ENCODE measurements at regions not wholly inside any gene's neighbourhood (a gene's known extent, or its start where the extent isn't known, plus 50 kb on each side); places are given as distances from the start of the nearest gene placed in this dataset.

DNA sequence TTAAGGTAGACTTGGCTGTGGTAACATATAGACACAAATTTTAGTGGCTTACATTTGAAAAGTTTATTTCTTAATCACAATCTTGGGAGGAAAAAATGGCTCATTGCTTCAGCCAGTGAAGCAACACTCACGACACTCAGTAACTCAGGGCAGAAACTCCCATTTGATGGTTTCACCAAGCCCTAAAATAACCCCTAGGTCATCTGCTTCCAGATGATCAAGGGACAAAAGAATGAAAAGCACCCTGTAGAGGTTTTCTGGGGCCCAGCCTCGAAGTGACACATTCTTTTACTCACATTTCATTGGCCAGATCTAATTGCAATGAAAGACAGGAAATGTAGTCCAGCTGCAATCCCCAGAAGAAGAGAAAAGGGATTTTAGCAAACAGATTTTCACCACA is 275.9 kb downstream of the TMX3 start:
- intact Hi-C loops (cut with DNase I) = no loop called here
- DNase-seq (ENCODE audit: low spot score) = no peak

DNA sequence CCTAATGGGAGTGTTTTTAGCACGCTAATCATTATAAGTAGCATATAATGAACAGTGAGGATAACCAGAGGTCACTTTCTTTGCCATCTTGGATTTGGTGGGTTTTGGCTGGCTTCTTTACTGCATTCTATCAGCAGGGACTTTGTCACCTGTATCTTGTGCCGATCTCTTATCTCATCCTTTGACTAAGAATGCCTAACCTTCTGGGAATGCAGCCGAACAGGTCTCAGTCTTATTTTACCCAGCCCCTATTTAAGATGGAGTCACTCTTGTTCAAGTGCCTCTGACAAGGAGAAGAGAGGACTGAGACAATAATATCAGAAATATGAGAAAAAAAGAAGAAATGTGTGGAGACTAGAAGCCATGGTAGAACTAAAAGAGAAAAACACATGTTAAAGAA is 276.4 kb downstream of the TMX3 start:
- DNase-seq (ENCODE audit: low spot score) = no peak
- intact Hi-C loops (cut with DNase I) = no loop called here

DNA sequence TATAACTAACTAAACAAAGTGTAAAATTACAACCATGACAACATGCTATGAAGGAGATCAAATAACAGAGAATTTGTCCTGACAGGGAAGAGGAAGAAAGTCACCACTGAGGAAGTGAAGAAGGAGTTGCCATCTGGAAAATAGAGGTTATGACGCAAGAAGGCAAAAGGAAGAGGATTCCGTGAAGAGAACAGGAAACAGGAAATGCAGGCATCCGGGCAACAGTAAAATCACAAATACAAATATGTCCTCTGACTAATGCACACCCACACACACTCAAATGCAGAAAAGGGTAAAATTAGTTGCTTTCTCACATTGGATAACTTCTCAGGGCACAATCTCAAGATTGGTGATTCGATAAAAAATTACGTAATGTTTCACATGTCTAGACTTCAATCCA is 278.4 kb downstream of the TMX3 start:
- DNase-seq (ENCODE audit: low spot score) = no peak
- intact Hi-C loops (cut with DNase I) = no loop called here

DNA sequence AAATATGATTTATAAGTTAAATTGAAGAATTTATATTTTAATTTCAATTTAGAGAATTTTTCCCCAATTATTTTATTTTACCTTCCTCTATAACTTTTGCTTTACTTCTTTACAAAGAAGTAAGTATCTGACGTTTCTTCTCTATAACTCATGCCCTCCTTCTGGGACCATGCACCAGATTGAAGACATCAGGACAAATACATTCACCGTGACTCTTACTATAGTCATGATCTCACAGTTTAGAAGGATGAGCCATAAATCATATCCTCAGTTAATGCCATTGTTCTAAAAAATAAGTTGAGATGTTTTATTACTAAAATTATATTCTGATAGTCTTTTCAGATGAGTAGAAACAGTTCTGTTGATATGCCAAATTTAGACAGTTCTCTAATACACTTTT is 279.3 kb downstream of the TMX3 start:
- intact Hi-C loops (cut with DNase I) = no loop called here
- no peak for DNase-seq (ENCODE audit: low spot score)

DNA sequence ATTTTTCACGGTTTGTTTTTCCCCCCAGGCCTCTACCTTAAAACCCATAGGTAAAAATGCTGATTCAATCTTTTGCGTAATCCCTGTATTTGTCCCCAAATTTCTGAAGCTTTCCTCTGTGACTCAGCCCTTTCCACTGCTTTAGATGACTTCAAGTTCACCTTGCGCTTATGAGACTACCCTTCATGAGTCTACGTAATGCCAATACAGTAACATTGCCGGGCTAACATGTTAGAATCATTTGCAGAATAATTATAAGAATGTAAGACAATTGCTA is 283.0 kb downstream of the TMX3 start:
- no peak for DNase-seq (ENCODE audit: low spot score)
- intact Hi-C loops (cut with DNase I) = no loop called here

DNA sequence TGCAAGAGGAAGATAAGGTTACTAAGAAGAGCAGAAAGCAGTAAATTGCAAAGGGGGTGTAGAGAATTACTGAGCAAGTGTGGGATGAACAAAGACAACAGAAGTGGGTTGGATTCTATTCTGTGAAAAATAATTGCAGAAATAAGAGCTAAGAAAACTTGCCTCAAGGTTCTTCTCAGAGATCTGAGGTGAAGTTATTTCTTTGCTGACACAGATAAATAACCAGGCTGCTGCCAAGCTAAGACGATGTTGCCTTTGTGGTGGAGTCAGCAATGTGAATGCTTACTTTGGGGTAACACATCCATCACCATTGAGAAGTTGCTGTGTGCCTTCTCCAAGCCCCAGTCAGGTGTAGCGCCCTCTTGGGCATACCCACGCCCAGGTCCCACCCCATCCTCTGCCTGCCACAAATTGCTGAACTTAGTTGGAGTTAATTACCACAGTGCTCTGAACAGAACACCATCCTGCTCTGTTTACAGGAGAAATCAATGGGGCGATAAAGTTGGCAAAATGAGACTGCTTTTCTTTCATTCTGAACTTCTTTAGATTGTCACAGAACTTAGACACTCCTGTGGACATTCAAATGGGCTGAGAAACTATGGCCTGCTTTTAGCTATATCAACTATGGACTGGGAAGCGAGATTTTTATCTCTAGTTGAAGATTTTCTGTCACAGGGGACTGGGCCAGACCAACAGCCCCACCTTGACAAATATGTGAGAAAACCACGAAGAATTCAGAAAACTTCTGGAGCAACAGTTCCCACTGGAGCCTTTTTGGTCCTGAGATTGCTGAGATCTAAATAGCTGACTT is 283.6 kb downstream of the TMX3 start:
- no peak for DNase-seq (ENCODE audit: low spot score)
- intact Hi-C loops (cut with DNase I) = no loop called here

DNA sequence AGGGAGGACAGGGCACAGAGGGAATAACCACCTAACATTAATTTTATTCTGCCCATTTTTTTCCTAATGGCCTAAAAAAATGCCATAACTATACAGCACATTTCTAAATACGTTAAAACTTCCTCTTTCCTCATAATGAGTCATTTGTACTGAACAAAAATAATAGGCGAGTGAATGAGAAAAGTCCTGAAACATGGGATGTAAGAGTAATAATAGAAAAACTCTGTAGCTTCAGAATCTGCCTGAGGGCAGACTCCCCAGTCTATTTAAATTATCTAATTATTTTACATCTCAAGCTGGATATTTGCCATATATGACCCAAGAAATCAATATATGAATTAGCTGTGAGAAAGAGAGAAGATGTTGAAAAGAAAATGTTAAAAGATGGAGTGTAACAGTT is 285.1 kb downstream of the TMX3 start:
- DNase-seq (ENCODE audit: low spot score) = no peak
- intact Hi-C loops (cut with DNase I) = no loop called here

DNA sequence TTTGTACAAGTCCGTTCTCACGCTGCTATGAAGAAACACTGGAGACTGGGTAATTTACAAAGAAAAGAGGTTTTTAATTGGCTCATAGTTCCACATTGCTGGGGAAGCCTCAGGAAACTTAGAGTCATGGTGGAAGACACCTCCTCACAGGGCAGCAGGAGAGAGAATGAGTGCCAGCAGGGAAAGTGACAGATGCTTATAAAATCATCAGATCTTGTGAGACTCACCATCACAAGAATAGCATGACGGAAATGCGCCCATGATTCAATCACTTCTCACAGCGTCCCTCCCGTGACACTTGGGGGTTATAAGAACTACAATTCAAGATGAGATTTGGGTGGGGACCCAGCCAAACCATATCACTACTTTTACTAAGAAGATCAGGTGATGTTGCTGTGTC is 285.8 kb downstream of the TMX3 start:
- DNase-seq (ENCODE audit: low spot score) = no peak
- intact Hi-C loops (cut with DNase I) = no loop called here

DNA sequence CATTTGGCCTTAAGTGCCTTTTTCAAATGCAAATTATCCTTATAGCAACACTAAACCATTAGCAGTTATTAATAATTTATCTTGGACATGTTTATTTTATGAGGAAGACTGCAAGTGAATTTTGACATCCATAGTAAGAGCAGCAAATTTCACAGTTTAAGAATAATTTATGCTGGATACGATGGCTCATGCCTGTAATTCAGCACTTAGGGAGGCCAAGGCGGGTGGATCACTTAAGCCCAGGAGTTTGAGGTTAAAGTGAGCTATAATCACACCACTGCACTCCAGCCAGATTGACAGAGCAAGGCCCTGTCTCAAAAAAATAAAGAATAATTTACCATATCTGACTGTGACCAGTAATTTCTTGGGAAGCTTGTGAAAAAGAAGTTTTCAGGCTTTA is 286.2 kb downstream of the TMX3 start:
- intact Hi-C loops (cut with DNase I) = no loop called here

DNA sequence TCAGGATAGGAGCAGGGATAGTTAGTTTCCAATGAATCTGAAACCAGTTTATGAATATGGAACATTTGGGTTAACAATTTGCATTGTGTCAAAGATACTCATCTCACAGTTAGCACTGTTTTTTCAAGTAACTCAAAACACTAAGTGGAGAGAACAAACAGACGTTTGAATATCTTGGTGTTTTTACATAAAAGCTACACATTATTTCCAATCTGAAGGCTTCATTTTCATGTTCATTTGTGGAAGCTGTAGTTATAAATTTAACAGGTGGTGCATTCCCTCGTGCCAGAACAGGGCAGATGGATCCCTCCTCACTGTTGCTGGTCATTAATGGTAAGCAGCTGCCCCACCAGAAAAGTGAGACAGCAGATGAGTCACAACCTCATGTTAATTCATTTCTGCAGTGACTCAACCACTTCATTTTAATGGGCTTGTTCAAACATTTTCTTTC is 286.9 kb downstream of the TMX3 start:
- intact Hi-C loops (cut with DNase I) = no loop called here
- no peak for DNase-seq (ENCODE audit: low spot score)

More for the DNA sequence above, 286.2 kb downstream of the TMX3 start:
- DNase-seq (ENCODE audit: low spot score) = no peak

DNA sequence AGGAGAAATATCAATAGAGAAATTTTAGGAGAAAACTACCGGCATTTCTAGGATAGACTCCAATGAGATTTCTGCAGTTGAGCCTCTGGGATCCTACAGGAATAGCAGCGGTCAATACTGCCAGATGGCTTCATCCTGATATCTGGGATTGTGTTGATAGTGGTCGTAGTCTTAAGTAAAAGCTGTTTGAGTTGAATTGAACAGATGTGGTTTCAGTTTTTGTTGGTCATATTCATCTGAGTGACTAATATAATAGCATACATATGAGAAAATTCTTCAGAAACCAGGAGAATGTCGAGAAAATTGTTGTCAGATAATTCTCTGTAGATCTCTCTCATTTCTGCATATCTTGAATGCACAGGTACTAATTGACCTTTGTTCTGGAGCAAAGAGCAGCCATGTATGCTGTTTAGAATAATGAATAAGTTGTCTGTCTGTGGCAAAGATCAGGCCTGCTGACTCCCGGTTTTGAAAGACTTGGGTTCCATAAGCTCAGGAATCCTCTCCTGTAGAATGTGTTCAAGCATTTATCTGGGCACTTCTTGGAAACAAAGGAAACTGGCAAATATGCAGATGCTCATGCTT is 288.1 kb downstream of the TMX3 start:
- no peak for DNase-seq (ENCODE audit: low spot score)
- intact Hi-C loops (cut with DNase I) = no loop called here

DNA sequence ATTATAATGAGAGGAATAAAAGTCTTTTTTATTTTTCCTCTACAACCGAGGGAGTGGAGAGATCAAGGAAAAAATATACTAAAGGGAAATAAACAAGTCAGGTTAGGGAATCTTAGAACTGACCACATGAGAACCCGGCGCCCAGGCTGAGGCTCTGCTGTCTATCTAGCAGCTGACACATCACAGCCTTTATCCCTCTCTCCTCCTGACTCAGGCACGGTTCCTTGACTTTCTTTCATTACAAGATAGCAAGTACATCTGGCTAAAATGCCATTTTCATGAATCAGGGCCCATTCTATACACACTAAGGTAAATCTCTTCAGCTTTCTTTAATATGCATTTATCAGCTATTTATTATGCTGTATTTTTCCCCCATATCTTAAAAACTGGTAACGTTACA is 296.0 kb downstream of the TMX3 start:
- intact Hi-C loops (cut with DNase I) = no loop called here
- DNase-seq (ENCODE audit: low spot score) = no peak

DNA sequence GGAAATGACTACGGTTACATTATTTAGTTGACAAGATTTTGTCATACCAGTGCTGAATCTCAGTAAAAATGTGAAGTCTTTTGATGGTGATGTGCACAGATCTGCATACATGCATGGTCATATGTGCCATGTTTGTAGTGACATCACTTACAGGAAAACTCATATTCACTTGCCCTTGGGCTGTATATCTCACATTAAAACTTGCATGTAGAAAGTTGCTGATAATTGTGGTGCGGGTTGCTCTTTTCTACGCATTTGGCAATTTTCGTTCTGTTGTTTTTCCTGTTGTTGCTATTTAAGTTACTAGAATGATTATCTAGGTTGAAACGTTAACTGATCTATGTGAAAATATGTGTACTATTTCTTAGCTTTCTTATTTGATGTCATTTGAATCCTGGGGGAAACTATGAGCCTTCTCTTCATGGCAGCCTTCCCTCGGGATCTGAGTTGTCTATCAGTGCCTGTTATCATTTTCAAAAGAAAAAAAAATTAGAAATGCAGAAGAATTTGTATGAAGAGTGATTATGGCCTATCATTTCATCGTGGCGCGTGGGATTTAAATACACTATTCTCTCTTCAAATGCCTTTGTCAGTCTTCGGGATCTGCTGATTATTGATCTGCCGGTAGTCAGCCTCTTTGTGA is 296.6 kb downstream of the TMX3 start:
- intact Hi-C loops (cut with DNase I) = no loop called here
- no peak for DNase-seq (ENCODE audit: low spot score)

DNA sequence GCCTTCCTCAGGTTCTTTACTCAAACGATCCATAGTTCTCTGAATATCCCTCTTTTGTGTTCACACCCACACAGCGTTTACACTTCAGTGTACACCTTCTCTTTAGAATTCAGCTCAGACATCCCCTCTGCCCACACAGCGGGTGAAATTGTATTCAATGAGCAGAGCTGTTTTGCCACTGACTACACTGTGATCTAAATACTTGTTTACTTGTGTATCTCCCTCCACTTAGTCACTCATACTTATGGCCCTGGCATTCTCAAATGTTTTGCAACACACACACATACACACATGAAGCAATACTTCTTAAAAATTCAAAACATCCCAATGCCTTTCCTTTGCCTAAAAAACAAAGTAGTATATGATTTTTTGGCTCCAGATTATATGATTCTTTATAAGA is 297.1 kb downstream of the TMX3 start:
- no peak for DNase-seq (ENCODE audit: low spot score)
- intact Hi-C loops (cut with DNase I) = no loop called here

DNA sequence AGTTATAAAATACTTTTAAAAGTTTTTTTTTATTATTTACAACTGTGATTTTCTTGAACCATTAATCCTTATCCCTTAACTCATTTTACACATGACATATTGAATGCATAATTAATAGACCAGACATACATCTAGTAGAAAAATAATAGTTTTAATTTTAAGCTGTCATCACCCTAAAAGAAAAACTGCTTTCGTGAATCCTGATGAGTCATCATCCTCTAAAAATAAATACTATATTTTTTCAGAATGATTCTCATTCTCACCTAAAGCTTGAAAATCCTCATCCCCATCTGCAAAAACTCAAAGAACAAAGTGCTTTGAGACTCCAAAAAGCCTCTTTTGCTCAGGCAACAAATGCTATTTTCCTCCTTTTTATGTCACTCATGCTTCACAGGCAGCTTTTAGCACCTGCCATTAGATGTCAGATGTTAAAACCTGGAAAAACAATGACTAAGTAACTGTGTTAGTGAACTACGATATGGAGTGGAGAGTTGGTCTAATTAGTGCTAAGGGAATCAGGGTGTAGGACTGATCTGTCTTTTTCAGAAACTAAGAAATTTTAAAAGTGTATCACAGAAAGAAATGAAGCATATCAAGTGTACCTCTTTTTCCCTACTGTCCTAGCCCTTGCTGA is 297.6 kb downstream of the TMX3 start:
- DNase-seq (ENCODE audit: low spot score) = no peak
- intact Hi-C loops (cut with DNase I) = no loop called here

DNA sequence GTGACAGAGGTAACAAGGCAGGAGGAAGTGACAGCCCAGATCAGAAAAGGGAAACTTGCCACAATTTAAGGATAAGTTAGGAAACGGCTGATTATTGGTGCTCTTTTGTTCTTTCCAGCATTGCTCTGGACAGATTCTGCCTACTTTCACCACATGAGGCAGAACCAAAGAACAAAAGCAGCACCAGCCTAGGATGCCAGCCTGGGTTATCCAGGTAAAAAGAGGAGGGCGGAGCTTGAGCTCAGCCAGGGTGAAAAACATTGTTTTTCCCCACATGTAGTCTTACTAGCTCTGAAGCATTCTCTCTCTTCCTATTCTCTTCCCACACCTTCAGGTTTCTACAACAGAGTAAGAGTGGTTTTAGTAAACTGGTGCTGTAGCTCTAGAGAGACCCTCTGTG is 300.5 kb downstream of the TMX3 start:
- intact Hi-C loops (cut with DNase I) = no loop called here
- no peak for DNase-seq (ENCODE audit: low spot score)

DNA sequence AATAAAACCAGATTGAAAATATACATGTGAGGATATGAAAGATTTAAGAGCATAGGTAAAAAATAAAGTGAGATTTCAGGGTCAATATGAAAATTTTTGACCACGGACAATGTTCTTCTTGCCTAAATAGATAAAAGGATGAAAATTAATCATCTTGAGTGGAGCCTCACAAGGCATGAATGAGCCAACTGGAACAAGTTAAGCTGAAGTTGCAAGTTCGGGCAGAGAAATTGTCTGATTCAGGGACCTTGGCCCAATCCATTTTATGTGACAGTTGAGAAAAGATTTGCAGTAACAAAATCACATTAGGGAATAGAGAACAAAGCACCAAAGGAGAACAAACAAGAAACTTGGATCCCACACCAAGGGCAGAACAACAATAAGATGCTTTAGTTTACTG is 305.3 kb downstream of the TMX3 start:
- DNase-seq (ENCODE audit: low spot score) = no peak
- intact Hi-C loops (cut with DNase I) = no loop called here

DNA sequence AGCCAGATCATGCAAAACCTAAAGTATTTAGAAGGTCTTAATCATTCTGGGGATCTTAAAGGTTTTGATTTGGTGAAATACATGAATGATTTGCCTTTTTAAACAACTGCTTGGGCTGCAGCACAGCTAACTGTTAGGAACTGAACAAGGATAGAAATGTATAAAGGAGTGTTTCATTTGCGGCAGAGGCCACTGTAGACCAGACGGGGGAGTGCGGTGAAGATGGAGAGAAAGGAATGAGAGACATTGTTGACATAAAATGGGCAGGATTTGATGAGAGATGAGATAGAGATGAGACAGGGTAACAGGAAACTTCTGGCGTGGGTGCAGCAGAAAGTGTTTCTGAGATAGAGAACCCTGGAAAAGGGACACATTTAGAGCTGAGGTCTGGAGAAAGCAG is 308.1 kb downstream of the TMX3 start:
- no peak for DNase-seq (ENCODE audit: low spot score)
- intact Hi-C loops (cut with DNase I) = no loop called here

DNA sequence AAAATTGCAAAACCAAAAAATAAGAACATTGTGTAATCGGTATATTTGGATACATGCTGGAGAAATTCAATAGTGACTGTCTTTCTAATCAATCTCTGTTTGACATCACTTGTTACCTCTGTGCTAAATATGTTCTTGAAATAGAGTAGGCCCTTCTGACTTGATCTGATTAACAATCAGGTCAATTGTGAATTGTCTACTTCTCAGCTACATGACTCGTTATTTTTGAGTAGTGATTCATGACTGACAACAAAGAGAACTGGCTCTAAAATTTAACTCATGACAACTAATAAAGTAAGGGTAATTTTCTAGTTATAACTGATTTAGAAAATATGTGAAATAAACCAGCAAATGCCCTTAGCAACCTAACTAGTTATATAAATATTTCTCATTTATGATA is 312.1 kb downstream of the TMX3 start:
- intact Hi-C loops (cut with DNase I) = no loop called here

DNA sequence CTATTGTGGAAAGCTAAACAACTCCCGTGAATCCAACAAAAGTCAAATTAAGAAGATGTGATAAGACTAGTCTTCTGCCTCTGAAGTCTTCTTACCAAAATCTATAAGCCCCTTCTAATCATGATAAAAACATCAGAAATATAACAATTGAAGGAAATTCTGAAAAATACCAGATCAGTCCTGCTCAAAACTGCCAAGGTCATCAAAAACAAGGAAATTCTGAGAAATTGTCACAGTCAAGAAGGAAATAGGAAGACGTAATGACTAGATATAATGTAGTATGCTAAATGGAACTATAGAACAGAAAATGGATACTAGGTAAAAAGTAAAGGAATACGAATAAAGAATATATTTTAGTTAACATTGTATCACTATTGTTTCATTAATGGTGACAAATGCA is 314.0 kb downstream of the TMX3 start:
- intact Hi-C loops (cut with DNase I) = no loop called here
- DNase-seq (ENCODE audit: low spot score) = no peak

More for the DNA sequence above, 312.1 kb downstream of the TMX3 start:
- DNase-seq (ENCODE audit: low spot score) = no peak

DNA sequence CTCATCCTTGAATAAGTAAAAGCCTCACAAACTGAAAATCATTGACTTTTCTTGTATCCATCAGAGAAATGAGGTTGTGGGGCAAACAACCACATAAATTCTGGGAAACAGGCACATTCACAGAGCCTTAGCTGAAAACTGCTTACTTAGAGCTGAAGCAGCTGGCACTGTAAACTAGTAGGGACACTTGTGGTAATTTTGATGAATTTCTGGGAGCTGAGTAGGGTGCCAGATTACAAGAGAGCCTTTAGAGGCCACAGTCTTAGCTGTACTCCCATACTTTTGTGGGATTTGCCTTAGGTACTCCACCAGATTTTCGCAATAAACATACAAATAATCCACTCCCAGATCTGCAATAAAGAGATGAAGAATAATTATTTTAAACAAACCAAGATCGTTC is 315.2 kb downstream of the TMX3 start:
- DNase-seq (ENCODE audit: low spot score) = no peak
- intact Hi-C loops (cut with DNase I) = no loop called here
